Right ventricle myocardium superior (tissue), 1 donor: ENCODE measurements at regions not wholly inside any gene's neighbourhood (a gene's known extent, or its start where the extent isn't known, plus 50 kb on each side); places are given as distances from the start of the nearest gene placed in this dataset.
"Not testable (repeated sequence)": the region's sequence is repeated elsewhere in the genome, so short reads cannot be mapped to it uniquely, and the experiment has no call there.

Experiments
- ATAC-seq: fragments of 200-7000 bp; cut with Tn5 transposase; one replicate; pipeline ENCODE4 v1.9.1; 2020; ENCODE audit warnings: mild to moderate bottlenecking; ENCODE audit not compliant: poor library complexity
- DNase-seq: peaks from one replicate; pipeline ENCODE4 v3.0.0-alpha.2; 2020
- intact Hi-C: fragments of 100-400 bp; cut with DNase I; formaldehyde crosslinking; loops from one replicate; pipeline ENCODE4 v1.11.2; 2022
- donor health status: DM: no; HTN: yes; CAD: no; lungs with severe emphysema.

DNA sequence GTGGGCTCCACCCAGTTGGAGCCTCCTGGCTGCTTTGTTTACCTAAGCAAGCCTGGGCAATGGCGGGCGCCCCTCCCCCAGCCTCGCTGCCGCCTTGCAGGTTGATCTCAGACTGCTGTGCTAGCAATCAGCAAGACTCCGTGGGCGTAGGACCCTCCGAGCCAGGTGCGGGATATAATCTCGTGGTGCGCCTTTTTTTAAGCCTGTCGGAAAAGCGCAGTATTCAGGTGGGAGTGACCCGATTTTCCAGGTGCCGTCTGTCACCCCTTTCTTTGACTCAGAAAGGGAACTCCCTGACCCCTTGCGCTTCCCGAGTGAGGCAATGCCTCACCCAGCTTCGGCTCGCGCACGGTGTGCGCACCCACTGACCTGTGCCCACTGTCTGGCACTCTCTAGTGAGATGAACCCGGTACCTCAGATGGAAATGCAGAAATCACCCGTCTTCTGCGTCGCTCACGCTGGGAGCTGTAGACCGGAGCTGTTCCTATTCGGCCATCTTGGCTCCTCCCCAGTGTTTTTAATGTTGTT lies 144.9 kb upstream of the SMIM30 start:
- intact Hi-C loops, ATAC-seq, DNase-seq: not testable (repeated sequence)

DNA sequence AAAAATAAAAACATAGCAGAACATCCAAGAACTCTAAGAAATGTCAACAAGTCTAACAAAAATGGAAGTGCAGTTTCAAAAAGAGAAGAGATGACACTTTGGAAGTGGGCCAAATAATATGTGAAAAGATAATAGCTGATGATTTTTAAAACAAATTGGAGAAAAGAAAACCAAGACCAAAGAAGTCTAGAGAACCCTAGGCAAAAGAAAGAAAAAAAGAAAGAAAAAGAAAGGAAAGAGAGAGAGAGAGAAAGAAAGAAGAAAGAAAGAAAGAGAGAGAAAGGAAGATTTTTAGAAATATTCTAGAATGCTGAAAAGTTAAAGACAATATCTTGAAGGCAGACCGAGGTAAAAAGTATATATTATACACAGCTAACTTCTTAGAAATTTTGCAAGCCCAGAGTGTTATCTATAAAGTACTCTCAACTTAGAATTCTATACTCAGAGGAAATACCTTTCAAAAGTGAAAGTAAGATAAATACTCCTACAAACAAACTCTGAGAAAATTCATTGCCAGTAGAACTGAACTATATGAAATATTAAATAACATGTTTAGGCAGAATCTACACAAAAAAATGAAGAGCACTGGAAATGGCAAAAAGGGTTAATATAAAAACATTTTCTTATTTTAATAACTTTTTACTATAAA lies 138.7 kb upstream of the SMIM30 start:
- DNase-seq: no peak
- ATAC-seq: no peak
- intact Hi-C loops: no loop called here

DNA sequence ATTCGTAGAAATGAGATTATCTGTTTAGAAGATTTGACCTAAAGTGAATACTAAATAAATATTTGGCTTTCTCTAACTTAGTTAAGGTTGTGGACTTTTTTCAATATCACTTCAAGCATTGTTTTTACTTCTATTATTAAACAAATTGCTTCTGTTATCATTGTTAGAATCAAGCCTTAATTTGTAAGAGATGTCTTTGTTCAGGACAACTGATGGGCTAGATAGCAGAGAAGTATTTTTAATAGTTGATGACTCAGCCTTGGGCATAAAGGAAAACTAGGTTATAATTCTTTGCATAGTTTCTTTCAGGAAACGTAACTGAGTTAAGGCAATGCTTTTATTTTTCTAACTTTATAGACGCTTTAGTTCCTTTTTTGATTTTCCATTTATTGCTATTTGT lies 128.8 kb upstream of the SMIM30 start:
- intact Hi-C loops: no loop called here
- DNase-seq: no peak
- ATAC-seq: no peak

DNA sequence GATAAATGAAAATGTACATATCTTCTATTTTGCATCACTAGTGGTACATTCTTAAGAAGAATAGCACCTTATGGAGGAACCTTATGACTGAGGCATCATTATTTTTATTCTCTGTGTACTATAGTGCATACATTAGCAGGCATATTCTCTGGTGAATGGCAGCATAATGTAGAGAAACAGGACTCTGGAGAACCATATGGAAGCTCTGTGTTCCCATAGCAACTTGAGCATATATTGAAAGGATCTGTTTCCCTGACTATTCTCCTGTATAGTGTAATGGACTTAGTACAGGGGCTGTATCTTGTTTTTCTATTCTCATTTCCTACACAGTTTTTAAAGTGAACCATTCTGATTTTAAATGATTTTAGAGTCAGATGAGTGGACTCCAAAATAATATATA lies 128.4 kb upstream of the SMIM30 start:
- DNase-seq (no peak), ATAC-seq (no peak)
- intact Hi-C loops: no loop called here

DNA sequence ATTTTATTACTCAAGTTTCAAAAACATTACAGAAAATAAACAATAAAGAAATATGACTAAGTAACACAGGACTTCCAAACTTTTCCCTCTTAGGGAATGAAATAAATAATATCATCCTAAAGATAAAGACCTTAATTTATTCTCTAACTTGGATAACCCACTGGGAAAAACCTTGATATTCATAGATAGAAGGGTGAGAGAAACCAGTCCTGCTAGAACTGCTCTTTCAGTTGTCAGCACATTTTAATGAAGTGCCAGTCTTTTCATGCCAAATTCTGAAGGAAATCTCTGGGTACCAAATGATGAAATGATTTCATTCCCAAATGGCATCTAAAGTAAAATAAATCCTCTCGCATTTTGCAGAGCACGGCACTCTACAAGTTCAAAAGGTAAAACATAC lies 114.5 kb upstream of the SMIM30 start:
- ATAC-seq (no peak), DNase-seq (no peak)
- intact Hi-C loops: no loop called here

DNA sequence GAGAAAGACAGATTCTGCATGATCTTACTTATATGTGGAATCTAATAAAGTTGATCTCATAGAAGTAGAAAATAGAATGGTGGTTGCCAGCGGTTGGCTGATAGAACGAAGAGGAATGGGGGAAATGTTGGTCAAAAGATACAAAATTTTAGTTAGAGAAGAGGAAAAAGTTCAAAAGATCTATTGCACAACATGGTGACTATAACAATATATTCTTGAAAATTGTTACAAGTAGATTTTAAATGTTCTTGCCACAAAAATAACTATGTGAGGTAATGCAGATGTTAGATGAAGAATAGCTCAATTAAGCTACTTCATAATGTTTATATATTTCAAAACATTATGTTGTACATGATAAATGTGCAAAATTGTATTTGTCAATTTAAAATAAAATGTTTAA lies 112.3 kb upstream of the SMIM30 start:
- intact Hi-C loops: no loop called here
- ATAC-seq (no peak), DNase-seq (no peak)

DNA sequence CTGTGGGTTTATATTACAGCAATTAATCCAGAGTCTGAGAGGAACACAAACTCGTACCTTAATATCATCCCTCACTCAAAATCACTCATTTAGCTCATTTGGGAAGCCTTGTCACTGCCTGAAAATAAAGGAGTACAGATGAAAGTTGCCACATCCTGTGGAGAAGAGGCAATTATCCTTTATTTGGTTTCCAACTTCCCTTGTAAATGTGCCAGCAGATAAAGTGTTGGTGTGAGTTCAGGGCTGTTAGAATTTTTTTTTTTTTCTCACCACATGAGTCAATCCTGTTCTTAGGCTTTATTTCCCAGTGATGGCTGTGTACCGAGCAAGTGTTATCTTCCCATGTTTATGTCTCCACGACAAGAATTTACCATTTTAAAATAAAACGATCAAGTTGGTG lies 99.0 kb upstream of the SMIM30 start:
- no peak for DNase-seq
- no peak for ATAC-seq
- intact Hi-C loops: no loop called here

DNA sequence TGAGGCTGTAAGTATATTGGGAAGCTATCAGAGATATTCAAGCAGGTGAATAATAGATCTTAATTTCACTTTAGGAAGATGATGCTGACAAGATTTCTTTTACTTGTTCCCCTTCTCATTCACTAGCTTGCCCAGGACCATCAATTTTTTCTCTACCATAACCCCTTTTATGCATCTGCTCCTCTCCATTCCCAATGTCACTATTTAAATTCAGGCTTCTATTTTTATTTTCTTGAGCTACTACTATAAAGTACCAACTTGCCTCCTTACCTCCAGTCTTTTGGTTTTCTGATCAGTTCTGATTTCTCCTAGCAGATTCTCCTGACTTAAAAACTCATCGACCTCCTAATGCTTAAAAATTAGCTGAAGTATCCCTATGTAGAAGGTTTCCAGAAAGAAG lies 97.7 kb upstream of the SMIM30 start:
- DNase-seq (no peak), ATAC-seq (no peak)
- intact Hi-C loops: no loop called here

DNA sequence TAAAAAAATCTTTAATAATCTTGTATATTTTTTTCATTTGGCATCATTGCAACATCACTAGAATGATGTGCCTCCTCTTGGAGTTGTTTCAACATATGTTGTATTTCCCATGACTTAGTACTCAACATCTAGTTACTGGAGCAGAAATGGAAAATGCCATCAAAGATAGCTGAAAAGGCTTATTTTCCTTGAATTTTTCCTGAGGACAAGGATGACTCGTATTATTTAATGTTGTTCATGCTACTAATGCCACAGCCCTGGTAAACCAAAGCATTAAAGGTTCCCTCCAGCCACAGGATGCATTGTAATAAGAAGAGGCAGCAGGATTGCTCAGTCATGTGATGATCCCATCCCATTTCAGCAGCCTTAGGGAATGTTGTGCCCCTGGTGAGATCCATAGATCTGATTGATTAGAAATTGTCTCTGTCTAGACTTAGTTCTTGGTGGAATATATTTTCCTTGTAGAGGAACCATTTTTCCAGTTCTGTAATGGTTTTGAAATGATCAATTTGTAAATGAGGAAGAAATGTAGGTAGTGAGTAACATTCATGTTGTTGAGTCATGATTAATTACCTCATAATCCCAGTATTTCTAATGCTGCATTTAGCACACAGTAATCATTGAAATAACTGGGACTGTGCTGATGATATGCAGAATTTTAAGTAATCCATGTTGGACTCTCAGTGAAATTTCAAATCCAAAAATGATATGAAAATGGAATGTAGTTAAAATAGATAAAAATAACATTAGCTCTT lies 91.3 kb upstream of the SMIM30 start:
- DNase-seq: no peak
- no peak for ATAC-seq
- intact Hi-C loops: no loop called here

DNA sequence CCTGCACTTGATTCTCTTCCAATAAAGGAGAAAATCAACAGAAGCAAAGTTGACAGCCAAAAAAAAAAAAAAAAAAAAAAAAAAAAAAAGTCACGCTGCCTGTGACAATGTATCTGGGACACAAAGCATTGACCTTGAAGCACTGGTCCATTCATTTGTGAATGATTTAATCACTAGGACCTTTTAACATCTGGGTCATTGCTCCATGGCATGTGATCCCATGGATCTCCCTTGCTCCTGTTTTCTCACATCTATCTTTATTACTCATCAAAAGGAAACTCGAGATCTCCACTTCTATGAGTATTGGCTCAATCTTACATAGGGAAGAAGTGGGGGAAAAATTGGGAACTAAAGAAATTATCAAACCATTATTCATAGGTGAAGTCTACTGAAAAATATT lies 89.6 kb upstream of the SMIM30 start:
- DNase-seq: no peak
- intact Hi-C loops: no loop called here
- no peak for ATAC-seq

DNA sequence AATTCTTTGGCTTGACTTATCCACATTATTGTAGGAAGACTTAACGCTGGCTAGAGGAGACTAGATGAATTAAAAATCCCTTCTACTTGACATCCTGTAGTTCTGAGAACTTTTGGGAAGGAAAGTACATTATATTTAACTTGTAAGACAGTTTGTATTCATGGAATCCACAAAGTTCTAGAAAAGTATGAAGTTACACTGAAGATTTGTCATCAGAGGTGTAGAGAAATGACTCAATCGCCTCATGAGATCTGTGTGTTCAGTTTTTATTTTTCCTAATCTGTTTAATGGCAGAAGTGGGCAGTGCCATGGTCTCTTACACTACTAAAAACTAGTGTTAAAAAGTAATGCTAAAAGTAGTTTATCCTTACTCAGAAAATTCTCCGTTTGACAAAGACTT lies 89.1 kb upstream of the SMIM30 start:
- ATAC-seq (no peak), DNase-seq (no peak)
- intact Hi-C loops: no loop called here

DNA sequence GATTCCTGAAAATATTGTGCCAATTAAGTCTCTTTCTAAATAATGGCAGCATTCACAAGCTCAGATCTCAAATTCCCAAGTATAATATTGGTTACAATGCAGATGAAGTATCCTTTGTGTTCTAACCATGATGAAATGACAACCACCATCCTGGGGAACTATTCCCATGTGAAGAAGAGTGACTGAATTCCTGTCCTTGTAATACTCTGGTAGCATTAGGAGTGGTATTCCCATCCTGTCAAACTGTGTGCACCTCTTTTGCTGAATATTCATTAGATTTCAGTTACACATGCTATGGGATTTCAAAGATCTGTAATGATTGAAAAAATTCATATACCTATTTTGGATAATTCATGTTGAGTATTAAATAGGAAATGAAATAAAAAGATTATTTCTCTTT lies 86.1 kb upstream of the SMIM30 start:
- ATAC-seq (no peak), DNase-seq (no peak)
- intact Hi-C loops: no loop called here

DNA sequence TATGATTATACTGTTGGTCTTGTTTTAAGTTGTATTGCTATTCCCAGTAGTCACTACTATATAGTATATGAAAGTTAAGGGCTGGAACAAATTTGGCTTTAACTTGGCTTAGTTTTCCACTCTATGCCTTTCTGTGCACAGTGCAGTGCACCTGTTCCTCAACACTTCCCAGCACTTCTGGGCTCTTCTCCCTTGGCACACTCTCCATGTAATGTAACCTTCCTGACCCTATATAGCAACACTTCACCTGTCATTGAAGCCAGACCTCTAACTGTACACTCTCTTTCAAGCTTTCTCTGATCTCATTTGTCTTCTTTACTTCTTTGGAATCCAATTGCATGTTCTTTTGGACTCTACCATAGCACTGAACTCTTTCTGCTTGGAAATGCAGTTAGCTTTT lies 83.9 kb upstream of the SMIM30 start:
- intact Hi-C loops: no loop called here
- no peak for ATAC-seq
- no peak for DNase-seq

DNA sequence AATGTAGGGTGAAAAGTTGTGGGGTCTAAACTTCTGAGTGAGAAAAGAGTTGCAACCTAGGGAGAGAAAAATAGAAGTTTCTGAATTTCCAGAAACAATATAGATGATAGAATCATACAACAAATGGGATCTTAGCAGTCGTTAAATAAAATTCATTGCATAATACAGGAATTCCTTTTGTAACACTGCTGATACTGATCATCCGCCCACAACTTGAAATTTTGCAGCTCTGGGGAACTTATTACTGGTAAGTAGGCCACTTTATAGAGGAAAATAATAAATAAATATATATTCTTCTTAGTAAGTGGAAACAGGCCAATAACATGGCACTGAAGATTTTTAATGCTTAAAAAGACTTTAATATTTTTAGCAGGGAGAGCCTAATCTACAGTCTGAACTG lies 81.9 kb upstream of the SMIM30 start:
- ATAC-seq (no peak), DNase-seq (no peak)
- intact Hi-C loops: no loop called here

DNA sequence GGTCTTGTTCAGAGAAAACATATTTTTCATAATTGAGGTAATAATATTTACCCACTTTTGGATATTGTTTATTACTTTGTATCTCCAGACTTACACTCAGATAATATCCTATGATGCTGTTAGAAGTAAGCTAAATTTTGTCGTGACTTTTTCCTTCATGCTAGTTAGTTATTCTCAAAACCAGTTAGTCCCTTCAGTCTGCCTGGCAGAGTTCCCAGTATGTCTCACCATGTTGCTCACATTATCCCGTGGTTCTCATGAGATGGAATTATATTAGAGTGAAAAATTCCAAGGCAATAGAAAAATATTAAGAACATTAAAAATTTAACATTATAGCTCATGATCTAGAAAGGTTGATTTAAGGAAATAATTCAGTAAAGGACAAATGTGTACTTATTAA lies 81.5 kb upstream of the SMIM30 start:
- no peak for DNase-seq
- no peak for ATAC-seq
- intact Hi-C loops: no loop called here

DNA sequence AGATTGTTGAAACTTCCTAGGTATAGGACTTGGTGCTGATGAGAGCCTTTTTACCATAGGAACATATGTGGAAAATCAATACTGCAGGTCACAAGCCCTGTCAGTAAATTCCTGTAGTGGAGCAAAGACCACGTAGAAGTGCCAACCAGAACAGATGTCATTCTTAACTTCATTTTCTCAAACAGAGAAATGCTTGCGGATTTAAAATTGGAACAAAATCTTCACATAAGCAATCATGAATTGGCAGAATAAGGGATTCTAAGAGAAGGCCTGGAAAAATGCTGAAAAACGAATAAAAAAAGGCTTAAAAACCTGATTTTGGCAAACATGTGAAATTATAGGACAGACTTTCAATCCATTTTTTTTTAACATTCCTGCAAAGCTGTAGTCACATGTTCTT lies 80.8 kb upstream of the SMIM30 start:
- ATAC-seq (no peak), DNase-seq (no peak)
- intact Hi-C loops: no loop called here

DNA sequence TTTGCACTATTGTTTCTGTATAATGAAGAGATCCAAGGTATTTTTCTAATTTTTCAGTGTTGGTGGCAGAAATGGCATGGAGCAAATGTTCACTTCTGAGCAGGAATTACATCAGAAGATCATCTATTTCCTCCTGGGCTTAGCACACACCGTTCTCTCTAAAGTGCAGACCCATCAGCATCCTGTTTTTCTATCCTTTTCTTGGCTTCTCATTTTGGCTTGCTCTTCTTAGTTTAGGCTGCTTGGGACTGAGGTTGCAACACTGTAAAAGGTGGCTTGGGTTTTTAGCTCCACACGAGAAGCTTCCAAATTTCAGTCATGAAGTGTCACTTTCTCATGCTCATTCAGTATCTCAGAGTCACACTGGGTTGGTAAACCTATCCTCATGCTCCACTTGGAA lies 79.9 kb upstream of the SMIM30 start:
- intact Hi-C loops: no loop called here
- ATAC-seq: no peak

DNA sequence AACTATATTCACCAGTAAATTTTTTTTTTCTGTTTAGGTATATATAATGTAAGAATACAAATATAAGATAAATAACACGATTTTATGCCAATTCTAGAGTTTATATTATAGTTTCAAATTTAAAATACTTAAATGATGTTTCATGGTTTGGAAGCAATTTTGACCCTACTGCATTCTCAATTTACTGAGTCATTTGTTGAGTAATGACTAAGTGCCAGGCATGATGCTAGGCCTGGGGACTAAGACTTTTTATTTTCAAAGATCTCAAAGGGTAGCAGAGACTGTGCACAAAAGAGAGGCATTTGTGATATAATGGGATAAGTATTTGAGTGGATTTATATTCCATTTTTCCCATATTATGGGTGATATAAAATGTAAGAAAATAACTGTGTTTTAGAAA lies 78.9 kb upstream of the SMIM30 start:
- intact Hi-C loops: no loop called here
- DNase-seq: no peak
- no peak for ATAC-seq

More for the DNA sequence above, 79.9 kb upstream of the SMIM30 start:
- DNase-seq: no peak

DNA sequence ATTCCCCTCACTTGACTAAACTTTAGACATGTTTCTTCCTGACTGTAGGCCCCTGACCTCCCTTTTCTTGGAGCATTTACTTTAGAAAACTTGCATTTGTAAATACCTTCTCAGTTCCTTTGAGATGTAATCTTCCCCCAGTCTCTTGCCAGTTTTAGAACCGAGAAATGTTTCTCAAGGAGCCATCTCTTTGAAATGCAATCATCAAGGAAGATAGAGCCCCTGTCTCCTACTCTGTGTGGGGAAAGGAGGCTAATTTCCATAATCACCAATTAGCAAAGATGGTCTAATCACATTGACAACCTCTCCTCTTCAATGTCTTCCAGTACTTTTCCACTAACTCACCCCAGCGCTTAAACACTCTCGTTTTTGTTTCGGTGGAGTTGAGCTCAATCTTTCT lies 70.0 kb upstream of the SMIM30 start:
- intact Hi-C loops: no loop called here
- DNase-seq (no peak), ATAC-seq (no peak)

DNA sequence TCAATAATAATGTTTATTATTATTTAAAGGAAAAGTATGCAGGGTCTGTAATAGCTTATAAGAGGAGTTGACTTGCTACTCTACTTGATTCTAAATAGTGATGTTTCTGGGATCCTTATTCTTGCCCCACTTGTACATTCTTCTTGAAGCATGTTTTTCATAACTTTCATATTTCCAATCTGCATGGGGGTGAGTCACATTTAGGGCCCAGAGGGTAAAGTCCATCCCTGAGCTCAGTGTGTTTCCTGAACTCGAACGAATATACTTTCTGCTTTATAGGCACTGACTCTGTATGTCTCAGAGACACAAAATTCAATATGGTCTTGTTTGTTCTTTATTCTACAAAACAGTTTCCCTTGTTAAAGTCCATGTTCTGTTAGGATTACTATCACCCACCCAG lies 61.0 kb upstream of the SMIM30 start:
- ATAC-seq: no peak
- intact Hi-C loops: no loop called here
- no peak for DNase-seq

DNA sequence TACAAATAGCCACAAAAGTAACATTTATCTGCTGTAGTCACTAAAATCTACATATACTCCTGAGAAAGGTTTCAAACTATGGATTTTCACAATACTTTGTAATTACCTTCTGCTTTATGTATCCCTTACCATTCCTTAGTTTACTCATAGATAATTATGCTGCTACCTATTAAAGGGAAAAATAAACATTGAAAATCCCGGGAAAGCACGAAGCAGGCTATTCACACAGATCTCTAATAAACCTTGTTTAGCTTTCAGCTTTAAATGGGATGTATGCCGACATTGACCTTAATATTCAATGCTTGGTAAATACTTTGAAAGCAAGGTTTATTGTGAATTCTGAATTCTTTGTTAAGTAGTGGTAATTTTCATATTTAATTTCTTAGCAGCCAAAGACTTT lies 58.5 kb upstream of the SMIM30 start:
- intact Hi-C loops: no loop called here
- no peak for ATAC-seq
- no peak for DNase-seq
